GM21717 (cell line): ENCODE measurements at regions not wholly inside any gene's neighbourhood (a gene's known extent, or its start where the extent isn't known, plus 50 kb on each side); places are given as distances from the start of the nearest gene placed in this dataset.

Experiments
- ATAC-seq: cut with Tn5 transposase; IDR thresholded peaks from one replicate; pipeline ENCODE4 v1.9.1; 2021; ENCODE audit warnings: mild to moderate bottlenecking, moderate library complexity; ENCODE audit not compliant: unreplicated experiment

DNA sequence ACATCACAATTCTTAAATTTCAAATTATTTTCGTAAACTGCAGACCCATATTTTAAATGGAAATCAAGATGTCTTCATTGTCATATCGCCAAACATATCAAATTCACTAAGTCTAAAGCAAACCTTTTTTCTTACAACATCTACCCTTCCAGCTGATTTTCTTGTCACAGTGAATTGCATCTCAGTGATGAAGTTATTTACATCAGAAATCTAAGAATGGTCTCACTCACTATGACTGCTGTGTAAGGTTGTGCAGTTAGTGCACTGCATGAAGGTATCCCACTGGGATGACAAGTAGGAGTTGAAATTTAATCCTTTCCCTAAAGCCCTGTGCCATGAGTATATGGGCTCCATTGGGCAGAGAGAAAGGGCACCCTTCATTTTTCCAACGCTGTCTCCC lies 399.4 kb upstream of the ITGA1 start:
- no peak for ATAC-seq

GRCh38 chr5:52392321-52392720 lies 395.4 kb upstream of the ITGA1 start:
- ATAC-seq = no peak

DNA sequence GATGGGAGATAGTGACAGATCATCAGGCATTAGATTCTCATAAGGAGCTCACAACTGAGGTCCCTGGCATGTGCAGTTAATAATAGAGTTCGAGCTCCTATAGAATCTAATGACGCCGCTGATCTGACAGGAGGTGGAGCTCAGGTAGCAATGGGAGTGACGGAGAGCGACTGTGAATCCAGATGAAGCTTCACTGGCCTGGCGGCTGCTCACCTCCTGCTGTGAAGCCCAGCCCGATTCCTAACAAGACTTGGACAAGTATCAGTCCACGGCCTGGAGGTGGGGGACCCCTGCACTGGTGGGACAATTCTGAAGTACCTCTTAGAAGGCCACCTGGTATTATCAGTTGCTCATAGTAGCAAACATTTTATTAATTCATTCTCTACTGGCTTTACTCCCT lies 377.9 kb upstream of the ITGA1 start:
- ATAC-seq = no peak

- ATAC-seq = no peak
These were observed 368.4 kb upstream of the ITGA1 start for GRCh38 chr5:52419357-52419756.

GRCh38 chr5:52427615-52428014 lies 360.1 kb upstream of the ITGA1 start:
- no peak for ATAC-seq

DNA sequence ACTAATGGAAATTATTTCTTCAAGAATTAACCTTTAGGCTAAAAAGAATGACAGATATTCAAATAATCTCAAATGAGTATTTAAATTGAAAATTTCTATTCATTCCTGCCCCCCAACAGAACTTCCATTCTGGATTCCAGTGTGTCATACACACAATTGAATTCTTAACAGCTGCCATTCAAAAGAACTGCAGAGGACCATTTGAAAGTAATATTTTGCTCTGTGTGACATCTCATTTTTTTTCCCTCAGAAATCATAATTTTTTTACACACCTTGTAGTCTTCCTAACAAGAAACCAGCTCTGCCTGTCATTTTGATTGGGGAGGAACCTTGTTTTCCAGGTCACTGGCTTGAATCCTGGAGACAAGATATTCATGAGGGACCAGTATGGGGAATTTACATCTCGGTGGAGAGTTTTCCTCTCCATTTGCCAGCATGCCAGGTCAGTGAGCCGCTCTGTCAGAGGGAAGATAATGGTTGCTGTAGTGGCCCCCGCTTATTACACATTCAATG lies 358.7 kb upstream of the ITGA1 start:
- ATAC-seq = no peak

DNA sequence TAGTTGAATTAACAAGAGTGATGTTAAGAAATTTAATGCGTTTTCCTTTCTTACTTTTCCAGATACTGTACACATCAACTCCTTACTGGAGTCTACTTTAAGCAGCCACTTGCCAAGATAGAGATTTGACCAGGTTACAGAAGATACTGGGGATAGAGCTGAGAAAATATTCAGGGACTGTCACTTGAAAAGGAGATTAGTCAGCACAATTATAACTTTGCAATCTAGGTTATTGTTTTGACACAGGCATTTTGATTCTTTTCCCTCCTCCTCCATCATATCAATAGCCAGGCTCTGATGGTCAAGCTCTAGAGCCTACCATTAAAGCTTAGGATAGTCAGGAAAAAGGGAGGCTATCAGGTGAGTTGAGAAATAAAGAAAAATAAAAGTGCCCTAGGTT lies 345.9 kb upstream of the ITGA1 start:
- ATAC-seq = no peak

- ATAC-seq = no peak
These were observed 344.5 kb upstream of the ITGA1 start for GRCh38 chr5:52443187-52443586.

DNA sequence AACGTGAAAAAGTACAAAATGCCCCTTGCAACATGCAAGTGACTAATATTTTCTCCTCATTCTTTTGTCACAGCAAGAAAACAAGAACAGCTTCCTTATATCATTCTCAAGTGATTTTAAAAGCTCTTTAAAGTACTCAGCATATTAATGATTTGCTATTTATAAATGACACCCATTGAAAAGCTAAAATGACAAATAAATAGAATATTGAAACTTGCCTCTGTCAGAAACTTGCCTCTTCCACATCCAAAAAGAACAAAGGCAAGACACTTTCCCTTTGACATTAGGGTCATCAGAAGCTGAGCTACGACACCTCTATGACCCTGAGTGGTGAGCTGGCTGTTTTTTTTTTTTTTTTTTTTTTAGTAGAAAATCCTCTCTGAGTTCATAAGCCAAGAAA lies 339.6 kb upstream of the ITGA1 start:
- no peak for ATAC-seq

GRCh38 chr5:52449516-52449915 lies 338.2 kb upstream of the ITGA1 start:
- ATAC-seq = no peak

GRCh38 chr5:52452098-52452497 lies 335.6 kb upstream of the ITGA1 start:
- ATAC-seq = no peak

DNA sequence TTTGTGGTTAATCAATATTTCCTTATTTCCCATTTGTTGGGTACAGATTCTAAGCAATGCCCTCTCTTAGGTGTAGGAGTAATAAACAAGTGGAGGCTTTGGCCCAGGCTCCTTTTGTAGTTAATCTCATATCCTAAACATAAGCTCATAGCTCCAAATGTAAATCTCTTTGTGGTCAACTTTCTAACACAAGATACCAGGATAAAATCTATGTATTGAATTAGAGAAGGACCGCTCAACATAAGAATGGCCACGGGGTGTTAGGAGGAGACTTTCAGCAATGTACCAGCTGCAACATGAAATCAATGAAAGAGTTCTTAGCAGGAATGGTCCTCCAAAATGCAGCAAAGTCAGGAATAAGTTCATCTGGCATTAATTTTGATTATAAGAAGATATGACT lies 334.5 kb upstream of the ITGA1 start:
- no peak for ATAC-seq

DNA sequence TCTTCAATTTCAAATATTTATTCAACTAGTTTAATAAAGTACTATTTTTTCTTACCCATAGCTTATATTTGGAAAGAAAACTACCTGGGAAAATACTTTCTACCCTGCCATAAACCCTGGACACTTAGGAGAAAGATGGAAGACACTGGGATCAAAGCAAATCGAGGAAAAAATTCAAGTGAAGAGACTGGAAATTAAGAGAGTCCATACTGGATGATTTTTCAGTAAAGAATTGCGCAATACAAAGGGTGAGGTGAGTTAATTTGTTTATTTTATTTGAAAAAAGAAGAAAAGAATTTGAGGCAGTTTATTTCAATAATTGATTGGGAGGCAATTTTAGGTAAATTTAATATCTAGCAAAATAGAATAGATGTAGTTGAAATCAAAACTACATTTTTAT lies 331.8 kb upstream of the ITGA1 start:
- ATAC-seq = no peak

GRCh38 chr5:52457810-52458209 lies 329.9 kb upstream of the ITGA1 start:
- ATAC-seq = no peak

DNA sequence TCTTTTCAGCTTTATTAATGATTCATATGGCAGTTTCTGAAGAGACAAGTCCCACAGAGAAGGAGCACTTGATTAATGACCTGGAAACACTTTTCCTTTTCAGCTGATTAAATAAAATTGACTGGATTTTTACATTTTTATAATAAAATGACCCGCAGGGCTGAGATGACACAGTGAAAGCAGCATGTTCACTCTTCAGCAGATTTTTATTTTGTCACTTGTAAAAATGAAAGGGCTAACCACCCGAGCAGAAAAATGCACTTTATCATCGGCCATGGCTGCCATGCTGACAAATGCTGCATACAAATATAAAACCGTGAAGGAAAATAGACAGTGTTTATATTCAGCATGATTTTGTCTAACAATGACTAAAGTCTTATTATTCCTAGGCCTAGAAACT lies 321.6 kb upstream of the ITGA1 start:
- no peak for ATAC-seq

- ATAC-seq = no peak
These were observed 320.8 kb upstream of the ITGA1 start for GRCh38 chr5:52466749-52467520.

DNA sequence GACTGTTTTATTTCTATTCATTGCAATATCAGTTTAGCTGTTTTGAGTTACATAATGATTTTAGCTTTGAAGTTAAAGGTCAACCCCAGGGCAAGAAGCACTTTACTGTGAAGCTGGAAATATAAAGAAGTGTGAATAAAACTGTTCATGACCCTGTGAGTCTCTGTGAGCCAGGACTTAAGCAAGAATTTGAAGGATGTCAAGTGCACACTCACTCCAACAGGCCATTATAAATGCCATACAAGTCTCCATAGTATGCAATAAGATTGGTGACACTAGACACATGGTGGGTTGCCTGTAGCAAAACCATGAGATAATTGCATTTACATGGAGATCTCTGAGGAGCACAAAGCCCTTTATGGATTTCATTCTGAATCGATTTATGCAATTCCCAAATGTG lies 318.7 kb upstream of the ITGA1 start:
- no peak for ATAC-seq

DNA sequence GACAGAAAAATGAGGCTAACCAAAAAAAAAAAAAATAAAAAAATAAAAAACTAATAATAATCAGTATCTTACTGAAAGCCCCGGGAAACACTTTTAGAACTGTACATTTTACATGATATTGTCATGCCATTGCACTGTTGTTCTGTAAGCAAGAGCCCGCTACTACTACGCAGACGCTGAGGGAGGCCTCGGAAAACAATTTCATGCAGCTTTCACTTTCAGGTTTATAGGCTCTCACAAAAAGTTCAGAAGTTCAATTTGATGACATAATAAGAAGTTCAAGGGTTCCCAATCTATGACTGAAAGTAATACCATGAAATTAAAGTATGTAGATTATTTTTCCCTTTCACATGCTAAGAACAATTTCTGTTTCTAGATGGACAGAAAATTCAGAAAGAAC lies 318.3 kb upstream of the ITGA1 start:
- no peak for ATAC-seq

DNA sequence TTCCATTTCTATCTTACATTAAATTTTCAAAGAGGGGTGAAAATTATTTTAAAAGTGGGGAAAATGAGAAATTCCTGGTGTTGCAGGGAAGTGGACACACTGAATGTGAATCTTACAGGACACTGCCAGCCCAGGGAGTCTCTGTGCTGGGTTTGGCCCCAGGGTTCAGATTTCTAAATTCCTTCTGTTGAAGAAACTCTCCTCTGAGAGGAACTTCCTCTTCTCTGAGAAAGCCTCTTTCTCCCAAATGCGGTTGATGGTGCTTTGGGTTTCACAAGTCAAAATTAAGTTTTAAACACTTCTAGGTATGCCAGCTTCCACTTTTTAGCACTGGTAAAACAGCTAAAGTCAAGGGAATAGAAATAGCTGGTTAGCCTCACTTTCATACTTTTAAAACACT lies 317.9 kb upstream of the ITGA1 start:
- no peak for ATAC-seq

- ATAC-seq = no peak
These were observed 311.4 kb upstream of the ITGA1 start for GRCh38 chr5:52476346-52476745.

DNA sequence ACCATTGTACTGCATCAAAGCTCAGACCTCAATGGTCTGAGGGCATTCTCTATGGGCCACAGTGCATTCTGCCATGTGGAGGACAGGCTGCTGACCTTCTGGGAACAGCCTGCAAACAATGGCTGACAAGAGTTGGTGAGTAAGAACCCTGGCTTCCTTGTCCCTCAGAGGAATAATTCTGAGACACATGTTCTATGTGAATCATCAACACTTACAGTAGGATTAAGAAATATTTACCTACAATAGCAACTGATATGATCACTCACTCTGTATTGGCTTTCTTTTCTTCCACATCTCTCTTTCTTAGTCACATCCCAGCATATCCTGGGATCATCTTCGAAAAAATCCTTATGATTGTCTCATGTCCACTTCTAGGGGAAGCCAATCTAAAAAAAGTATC lies 306.5 kb upstream of the ITGA1 start:
- ATAC-seq = no peak

GRCh38 chr5:52481851-52482250 lies 305.9 kb upstream of the ITGA1 start:
- no peak for ATAC-seq
